ENCODE measurements at regions not wholly inside any gene's neighbourhood (a gene's known extent, or its start where the extent isn't known, plus 50 kb on each side); places are given as distances from the start of the nearest gene placed in this dataset.

GRCh38 chr20:16804793-16805187 lies 56.6 kb downstream of the OTOR start:
- Histone ChIP-seq H3K9me3 (ENCODE audit: insufficient read depth, low read length, severe bottlenecking) (no peaks in the 10 kb centered on the region), H4K20me1 (ENCODE audit: insufficient read depth, low read length) (no peaks in the 10 kb centered on the region), H2AFZ (ENCODE audit: low read depth, low read length) (no peak overlapping the region), H3K9ac (ENCODE audit: low read depth, low read length) (no peak overlapping the region), H3K4me1 (ENCODE audit: insufficient read depth, low read length) (no peaks in the 10 kb centered on the region), H3K4me2 (ENCODE audit: insufficient read depth, low read length) (no peak overlapping the region), H3K4me3 (ENCODE audit: low read depth in 1 of 2, low read length in 2 of 2) (no peak overlapping the region), H3K27me3 (ENCODE audit: insufficient read depth, low read length, poor library complexity) (peaks cover 18% of the 10 kb centered on the region), H3K27ac (ENCODE audit: low read length) (no peak overlapping the region), H3K79me2 (ENCODE audit: insufficient read depth, low read length) (no peaks in the 10 kb centered on the region), H3K36me3 (ENCODE audit: insufficient read depth, low read length) (no peaks in the 10 kb centered on the region)
- no peak for DNase-seq
- no peak for TF ChIP-seq EZH2 (IDR thresholded peaks at IDR 0.05; ENCODE audit: borderline replicate concordance, low read depth, low read length, severe bottlenecking)
- TF ChIP-seq CTCF (IDR thresholded peaks at IDR 0.05; ENCODE audit: borderline replicate concordance, extremely low read depth, low read length, poor library complexity, severe bottlenecking) = no peak
- ATAC-seq (ENCODE audit: insufficient read depth, low read depth) = no peak

- no peaks in the 10 kb centered on the region for H4K20me1 ChIP-seq (ENCODE audit: insufficient read depth, low read length)
- H3K9me3 ChIP-seq (ENCODE audit: insufficient read depth, low read length, severe bottlenecking) = no peaks in the 10 kb centered on the region
- ATAC-seq (ENCODE audit: insufficient read depth, low read depth) (no peak), DNase-seq (no peak)
- H2AFZ ChIP-seq (ENCODE audit: low read depth, low read length) = no peak overlapping the region
- peaks cover 18% of the 10 kb centered on the region for H3K27me3 ChIP-seq (ENCODE audit: insufficient read depth, low read length, poor library complexity)
- no peak overlapping the region for H3K4me2 ChIP-seq (ENCODE audit: insufficient read depth, low read length)
- H3K79me2 ChIP-seq (ENCODE audit: insufficient read depth, low read length) = no peaks in the 10 kb centered on the region
- H3K36me3 ChIP-seq (ENCODE audit: insufficient read depth, low read length) = no peaks in the 10 kb centered on the region
- H3K27ac ChIP-seq (ENCODE audit: low read length) = no peak overlapping the region
- TF ChIP-seq CTCF (IDR thresholded peaks at IDR 0.05; ENCODE audit: borderline replicate concordance, extremely low read depth, low read length, poor library complexity, severe bottlenecking) (no peak), EZH2 (IDR thresholded peaks at IDR 0.05; ENCODE audit: borderline replicate concordance, low read depth, low read length, severe bottlenecking) (no peak)
- no peaks in the 10 kb centered on the region for H3K4me1 ChIP-seq (ENCODE audit: insufficient read depth, low read length)
- no peak overlapping the region for H3K9ac ChIP-seq (ENCODE audit: low read depth, low read length)
- H3K4me3 ChIP-seq (ENCODE audit: low read depth in 1 of 2, low read length in 2 of 2) = no peak overlapping the region
These were observed 57.9 kb downstream of the OTOR start for GRCh38 chr20:16806061-16806460.

GRCh38 chr20:16806886-16807285 lies 58.7 kb downstream of the OTOR start:
- Histone ChIP-seq H4K20me1 (ENCODE audit: insufficient read depth, low read length) (no peaks in the 10 kb centered on the region), H3K9me3 (ENCODE audit: insufficient read depth, low read length, severe bottlenecking) (no peaks in the 10 kb centered on the region), H3K4me3 (ENCODE audit: low read depth in 1 of 2, low read length in 2 of 2) (no peak overlapping the region), H3K36me3 (ENCODE audit: insufficient read depth, low read length) (no peaks in the 10 kb centered on the region), H3K27ac (ENCODE audit: low read length) (no peak overlapping the region), H3K4me2 (ENCODE audit: insufficient read depth, low read length) (no peak overlapping the region), H3K4me1 (ENCODE audit: insufficient read depth, low read length) (no peaks in the 10 kb centered on the region), H3K79me2 (ENCODE audit: insufficient read depth, low read length) (no peaks in the 10 kb centered on the region), H3K27me3 (ENCODE audit: insufficient read depth, low read length, poor library complexity) (peaks cover 18% of the 10 kb centered on the region), H3K9ac (ENCODE audit: low read depth, low read length) (no peak overlapping the region), H2AFZ (ENCODE audit: low read depth, low read length) (no peak overlapping the region)
- DNase-seq (no peak), ATAC-seq (ENCODE audit: insufficient read depth, low read depth) (no peak)
- TF ChIP-seq CTCF (IDR thresholded peaks at IDR 0.05; ENCODE audit: borderline replicate concordance, extremely low read depth, low read length, poor library complexity, severe bottlenecking) (no peak), EZH2 (IDR thresholded peaks at IDR 0.05; ENCODE audit: borderline replicate concordance, low read depth, low read length, severe bottlenecking) (no peak)

- Histone ChIP-seq H2AFZ (ENCODE audit: low read depth, low read length) (no peak overlapping the region), H3K27ac (ENCODE audit: low read length) (no peak overlapping the region), H3K36me3 (ENCODE audit: insufficient read depth, low read length) (no peaks in the 10 kb centered on the region), H3K9ac (ENCODE audit: low read depth, low read length) (no peak overlapping the region), H3K4me3 (ENCODE audit: low read depth in 1 of 2, low read length in 2 of 2) (no peak overlapping the region), H3K4me2 (ENCODE audit: insufficient read depth, low read length) (no peak overlapping the region), H4K20me1 (ENCODE audit: insufficient read depth, low read length) (no peaks in the 10 kb centered on the region), H3K27me3 (ENCODE audit: insufficient read depth, low read length, poor library complexity) (peaks cover 18% of the 10 kb centered on the region), H3K4me1 (ENCODE audit: insufficient read depth, low read length) (no peaks in the 10 kb centered on the region), H3K9me3 (ENCODE audit: insufficient read depth, low read length, severe bottlenecking) (no peaks in the 10 kb centered on the region), H3K79me2 (ENCODE audit: insufficient read depth, low read length) (no peaks in the 10 kb centered on the region)
- ATAC-seq (ENCODE audit: insufficient read depth, low read depth) (no peak), DNase-seq (no peak)
- TF ChIP-seq EZH2 (IDR thresholded peaks at IDR 0.05; ENCODE audit: borderline replicate concordance, low read depth, low read length, severe bottlenecking) = no peak
These were observed 60.6 kb downstream of the OTOR start for GRCh38 chr20:16808796-16809195.

Data from DND-41 (cell line).